Activated CD8-positive, alpha-beta T cell treated with anti-CD3 and anti-CD28 coated beads, Interleukin-2, amount 10 ng/mL, durations not matched to agents 7 days and 5 days (primary cell): ENCODE measurements at regions not wholly inside any gene's neighbourhood (a gene's known extent, or its start where the extent isn't known, plus 50 kb on each side); places are given as distances from the start of the nearest gene placed in this dataset.
"Not testable (repeated sequence)": the region's sequence is repeated elsewhere in the genome, so short reads cannot be mapped to it uniquely, and the experiment has no call there.

ENCODE experiments used
- ATAC-seq: fragments of 150-1000 bp; cut with Tn5 transposase; one replicate; pipeline ENCODE4 v1.10.0; 2021; ENCODE audit warnings: moderate library complexity
- CTCF ChIA-PET: fragments of 350-600 bp; sonication (Branson Sonifier 250); formaldehyde crosslinking; loops from one replicate; lab custom pipeline; 2021; ENCODE audit warnings: antibody characterized with exemption; lab: Charles Lee
- POLR2A ChIA-PET: fragments of 350-600 bp; sonication (Branson Sonifier 250); formaldehyde crosslinking; loops from one replicate; lab custom pipeline; 2021; ENCODE audit warnings: antibody characterized with exemption; lab: Charles Lee
- DNase-seq: peaks from one replicate; pipeline ENCODE4 v3.0.0-alpha.2; 2020
- H3K27ac Mint-ChIP-seq: one replicate; pipeline ENCODE4 v1.8.0; 2021; ENCODE audit warnings: mild to moderate bottlenecking, mixed read lengths
- H3K27me3 Mint-ChIP-seq: one replicate; pipeline ENCODE4 v1.8.0; 2021; ENCODE audit warnings: low read depth, mixed read lengths
- H3K36me3 Mint-ChIP-seq: one replicate; pipeline ENCODE4 v1.8.0; 2021; ENCODE audit warnings: low read depth, mixed read lengths
- H3K4me1 Mint-ChIP-seq: one replicate; pipeline ENCODE4 v1.8.0; 2021; ENCODE audit warnings: low read depth, mixed read lengths
- H3K4me3 Mint-ChIP-seq: one replicate; pipeline ENCODE4 v1.8.0; 2021; ENCODE audit warnings: mild to moderate bottlenecking, mixed read lengths
- H3K9me3 Mint-ChIP-seq: one replicate; pipeline ENCODE4 v1.8.0; 2022; ENCODE audit warnings: mixed read lengths; ENCODE audit not compliant: insufficient read depth

GRCh38 chr5:108564441-108564840 lies 182.5 kb upstream of the FBXL17 start:
- Mint-ChIP-seq H3K4me1 (no peaks in the 10 kb centered on the region), H3K4me3 (no peak overlapping the region), H3K27ac (no peak overlapping the region), H3K9me3 (no peaks in the 10 kb centered on the region), H3K27me3 (peaks cover 5% of the 10 kb centered on the region), H3K36me3 (no peaks in the 10 kb centered on the region)
- ATAC-seq (no peak), DNase-seq (no peak)
- ChIA-PET CTCF (no interaction called here), POLR2A (no interaction called here)

- no peaks in the 10 kb centered on the region for H3K9me3 Mint-ChIP-seq
- no peaks in the 10 kb centered on the region for H3K36me3 Mint-ChIP-seq
- POLR2A ChIA-PET = no interaction called here
- H3K27me3 Mint-ChIP-seq = peaks cover 5% of the 10 kb centered on the region
- H3K27ac Mint-ChIP-seq = no peak overlapping the region
- DNase-seq (no peak), ATAC-seq (no peak)
- no peak overlapping the region for H3K4me3 Mint-ChIP-seq
- CTCF ChIA-PET = no interaction called here
- H3K4me1 Mint-ChIP-seq = no peaks in the 10 kb centered on the region
Observed at GRCh38 chr5:108562205-108562454, 180.2 kb upstream of the FBXL17 start.

- no peak for ATAC-seq
- CTCF ChIA-PET = no interaction called here
- no peaks in the 10 kb centered on the region for H3K4me1 Mint-ChIP-seq
Observed at GRCh38 chr5:108561416-108562204, 179.7 kb upstream of the FBXL17 start.

GRCh38 chr5:108560581-108560980 lies 178.7 kb upstream of the FBXL17 start:
- ChIA-PET POLR2A (no interaction called here), CTCF (no interaction called here)
- Mint-ChIP-seq H3K9me3 (no peaks in the 10 kb centered on the region), H3K4me1 (no peaks in the 10 kb centered on the region), H3K36me3 (no peaks in the 10 kb centered on the region), H3K27ac (no peak overlapping the region), H3K4me3 (no peak overlapping the region), H3K27me3 (peaks cover 2% of the 10 kb centered on the region)
- ATAC-seq (no peak), DNase-seq (no peak)

More at GRCh38 chr5:108561416-108562204, 179.7 kb upstream of the FBXL17 start:
- H3K36me3 Mint-ChIP-seq = no peaks in the 10 kb centered on the region
- POLR2A ChIA-PET = no interaction called here
- no peak overlapping the region for H3K27ac Mint-ChIP-seq
- H3K4me3 Mint-ChIP-seq = no peak overlapping the region
- no peak for DNase-seq
- no peaks in the 10 kb centered on the region for H3K9me3 Mint-ChIP-seq
- peaks cover 5% of the 10 kb centered on the region for H3K27me3 Mint-ChIP-seq

GRCh38 chr5:108560166-108560565 lies 178.3 kb upstream of the FBXL17 start:
- Mint-ChIP-seq H3K27ac (no peak overlapping the region), H3K36me3 (no peaks in the 10 kb centered on the region), H3K27me3 (peaks cover 2% of the 10 kb centered on the region), H3K9me3 (no peaks in the 10 kb centered on the region), H3K4me1 (no peaks in the 10 kb centered on the region), H3K4me3 (no peak overlapping the region)
- DNase-seq (no peak), ATAC-seq (no peak)
- POLR2A ChIA-PET = no interaction called here
- CTCF ChIA-PET = no interaction called here

- not testable (repeated sequence) for H3K9me3 Mint-ChIP-seq, H3K4me1 Mint-ChIP-seq, H3K36me3 Mint-ChIP-seq
Observed at GRCh38 chr5:108558840-108559239, 176.9 kb upstream of the FBXL17 start.

GRCh38 chr5:108558142-108558541 lies 176.2 kb upstream of the FBXL17 start:
- POLR2A ChIA-PET, H3K4me1 Mint-ChIP-seq, H3K27me3 Mint-ChIP-seq, CTCF ChIA-PET, DNase-seq, ATAC-seq, H3K4me3 Mint-ChIP-seq, H3K9me3 Mint-ChIP-seq, H3K36me3 Mint-ChIP-seq, H3K27ac Mint-ChIP-seq: not testable (repeated sequence)

More at GRCh38 chr5:108558840-108559239, 176.9 kb upstream of the FBXL17 start:
- ATAC-seq, POLR2A ChIA-PET, H3K27me3 Mint-ChIP-seq, DNase-seq, CTCF ChIA-PET, H3K27ac Mint-ChIP-seq, H3K4me3 Mint-ChIP-seq: not testable (repeated sequence)

- H3K9me3 Mint-ChIP-seq = no peaks in the 10 kb centered on the region
- DNase-seq (no peak), ATAC-seq (no peak)
- no peaks in the 10 kb centered on the region for H3K4me1 Mint-ChIP-seq
- H3K36me3 Mint-ChIP-seq = no peaks in the 10 kb centered on the region
- CTCF ChIA-PET = no interaction called here
- peaks cover 2% of the 10 kb centered on the region for H3K27me3 Mint-ChIP-seq
- no peak overlapping the region for H3K27ac Mint-ChIP-seq
- POLR2A ChIA-PET = no interaction called here
- H3K4me3 Mint-ChIP-seq = no peak overlapping the region
Observed at GRCh38 chr5:108557686-108558085, 175.8 kb upstream of the FBXL17 start.

GRCh38 chr5:108556441-108557145 lies 174.7 kb upstream of the FBXL17 start:
- no peaks in the 10 kb centered on the region for H3K4me1 Mint-ChIP-seq

GRCh38 chr5:108548684-108549596 lies 167.0 kb upstream of the FBXL17 start:
- DNase-seq (no peak), ATAC-seq (no peak)
- ChIA-PET POLR2A (no interaction called here), CTCF (no interaction called here)
- no peaks in the 10 kb centered on the region for H3K9me3 Mint-ChIP-seq
- H3K4me3 Mint-ChIP-seq = no peak overlapping the region
- no peaks in the 10 kb centered on the region for H3K36me3 Mint-ChIP-seq
- H3K4me1 Mint-ChIP-seq = no peaks in the 10 kb centered on the region
- H3K27me3 Mint-ChIP-seq = peaks cover 5% of the 10 kb centered on the region
- no peak overlapping the region for H3K27ac Mint-ChIP-seq

More at GRCh38 chr5:108556441-108557145, 174.7 kb upstream of the FBXL17 start:
- CTCF ChIA-PET = no interaction called here
- ATAC-seq (no peak), DNase-seq (no peak)
- H3K27me3 Mint-ChIP-seq = peaks cover under 1% of the 10 kb centered on the region
- no peak overlapping the region for H3K4me3 Mint-ChIP-seq
- H3K27ac Mint-ChIP-seq = no peak overlapping the region
- H3K36me3 Mint-ChIP-seq = no peaks in the 10 kb centered on the region
- POLR2A ChIA-PET = no interaction called here
- no peaks in the 10 kb centered on the region for H3K9me3 Mint-ChIP-seq

- H3K4me1 Mint-ChIP-seq = no peaks in the 10 kb centered on the region
- peaks cover 5% of the 10 kb centered on the region for H3K27me3 Mint-ChIP-seq
- ChIA-PET POLR2A (interaction anchor here (0.6 kb wide), 1 partner anchor 9 kb away, joined by 4 read pairs; no protein-coding TSS in a partner anchor), CTCF (no interaction called here)
- H3K9me3 Mint-ChIP-seq = no peaks in the 10 kb centered on the region
- H3K4me3 Mint-ChIP-seq = no peak overlapping the region
- no peak overlapping the region for H3K27ac Mint-ChIP-seq
- H3K36me3 Mint-ChIP-seq = no peaks in the 10 kb centered on the region
- ATAC-seq (no peak), DNase-seq (no peak)
Observed at GRCh38 chr5:108546939-108547338, 165.0 kb upstream of the FBXL17 start.

GRCh38 chr5:108545301-108545700 lies 163.4 kb upstream of the FBXL17 start:
- POLR2A ChIA-PET = no interaction called here
- no peaks in the 10 kb centered on the region for H3K9me3 Mint-ChIP-seq
- CTCF ChIA-PET = no interaction called here
- peaks cover 5% of the 10 kb centered on the region for H3K27me3 Mint-ChIP-seq
- no peak for DNase-seq
- H3K4me3 Mint-ChIP-seq = no peak overlapping the region
- no peaks in the 10 kb centered on the region for H3K4me1 Mint-ChIP-seq
- no peak for ATAC-seq
- no peaks in the 10 kb centered on the region for H3K36me3 Mint-ChIP-seq
- H3K27ac Mint-ChIP-seq = no peak overlapping the region
